A549 (cell line): ENCODE measurements at regions not wholly inside any gene's neighbourhood (a gene's known extent, or its start where the extent isn't known, plus 50 kb on each side); places are given as distances from the start of the nearest gene placed in this dataset.

Experiments used
- CEBPB ChIP-seq, 2 experiments: fragments of >200 bp in 1 of 2; sonication (Bioruptor Twin) in 1 of 2; formaldehyde crosslinking in 1 of 2; IDR thresholded peaks; 2 replicates each; pipeline ENCODE4 v1.6.1; 2012 to 2016
- NPAS2 ChIP-seq: fragments of 250-450 bp; sonication (Bioruptor Pico); IDR thresholded peaks from 2 replicates; pipeline ENCODE4 v1.8.0; 2022; ENCODE audit warnings: mild to moderate bottlenecking, moderate library complexity, borderline replicate concordance
- PHF8 ChIP-seq: fragments of 200-600 bp; sonication (generic); IDR thresholded peaks from 2 replicates; pipeline ENCODE4 v1.6.1; 2016; ENCODE audit warnings: low read depth, mild to moderate bottlenecking, antibody characterized with exemption, moderate library complexity, borderline replicate concordance
- POLR2A ChIP-seq: IDR thresholded peaks from 2 replicates; pipeline ENCODE4 v1.6.1; 2012; ENCODE audit warnings: mild to moderate bottlenecking, low read length
- RAD21 ChIP-seq, 2 experiments: fragments of >200 bp in 1 of 2; sonication (Bioruptor Twin) in 1 of 2; formaldehyde crosslinking in 1 of 2; IDR thresholded peaks in 1 of 2; conservative IDR thresholded peaks in 1 of 2; 2 replicates in 1 of 2; 3 replicates in 1 of 2; pipeline ENCODE4 v1.6.1; 2012 to 2018; ENCODE audit warnings: inconsistent platforms in 1 of 2
- RFX5 ChIP-seq: fragments of 450-650 bp; IDR thresholded peaks from 2 replicates; pipeline ENCODE4 v1.7.1; 2014; ENCODE audit warnings: antibody characterized with exemption, mild to moderate bottlenecking, moderate library complexity
- SREBF2 ChIP-seq: fragments of 450-650 bp; IDR thresholded peaks from 2 replicates; pipeline ENCODE4 v1.6.1; 2014; ENCODE audit warnings: mild to moderate bottlenecking, moderate library complexity
- USF2 ChIP-seq: fragments of 450-650 bp; IDR thresholded peaks from 2 replicates; pipeline ENCODE4 v1.6.1; 2014; ENCODE audit warnings: antibody characterized with exemption
- TF ChIP-seq, protein P1 (sequence below): fragments of >200 bp; sonication (Bioruptor Twin); formaldehyde crosslinking; IDR thresholded peaks from 3 replicates; pipeline ENCODE4 v1.5.1; 2016
- TF ChIP-seq, protein P2 (sequence below): fragments of 150-350 bp; IDR thresholded peaks from 2 replicates; pipeline ENCODE4 v1.6.1; 2014; ENCODE audit warnings: low read depth, mild to moderate bottlenecking, low read length

DNA sequence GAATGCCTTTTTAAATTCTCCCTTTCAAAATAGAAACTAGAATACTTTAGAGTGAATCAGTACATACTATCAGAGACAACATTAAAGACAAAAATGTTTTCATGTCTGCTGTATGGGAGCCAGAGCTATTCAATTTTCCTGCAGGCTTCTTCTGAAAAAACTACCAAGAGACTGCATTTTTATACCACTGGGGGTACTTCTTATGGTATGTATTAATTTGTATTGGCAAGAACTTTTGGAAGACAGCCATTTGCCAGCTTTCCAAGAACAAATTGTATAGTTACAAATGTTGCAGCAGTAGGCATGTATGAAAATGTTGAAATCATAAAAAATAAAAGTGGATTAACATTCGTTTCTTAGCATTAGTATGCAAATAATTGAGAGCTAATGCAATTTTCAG, 1010.0 kb upstream of the CADM2 start:
- TF ChIP-seq SREBF2: no peak
- TF ChIP-seq, protein P1, sequence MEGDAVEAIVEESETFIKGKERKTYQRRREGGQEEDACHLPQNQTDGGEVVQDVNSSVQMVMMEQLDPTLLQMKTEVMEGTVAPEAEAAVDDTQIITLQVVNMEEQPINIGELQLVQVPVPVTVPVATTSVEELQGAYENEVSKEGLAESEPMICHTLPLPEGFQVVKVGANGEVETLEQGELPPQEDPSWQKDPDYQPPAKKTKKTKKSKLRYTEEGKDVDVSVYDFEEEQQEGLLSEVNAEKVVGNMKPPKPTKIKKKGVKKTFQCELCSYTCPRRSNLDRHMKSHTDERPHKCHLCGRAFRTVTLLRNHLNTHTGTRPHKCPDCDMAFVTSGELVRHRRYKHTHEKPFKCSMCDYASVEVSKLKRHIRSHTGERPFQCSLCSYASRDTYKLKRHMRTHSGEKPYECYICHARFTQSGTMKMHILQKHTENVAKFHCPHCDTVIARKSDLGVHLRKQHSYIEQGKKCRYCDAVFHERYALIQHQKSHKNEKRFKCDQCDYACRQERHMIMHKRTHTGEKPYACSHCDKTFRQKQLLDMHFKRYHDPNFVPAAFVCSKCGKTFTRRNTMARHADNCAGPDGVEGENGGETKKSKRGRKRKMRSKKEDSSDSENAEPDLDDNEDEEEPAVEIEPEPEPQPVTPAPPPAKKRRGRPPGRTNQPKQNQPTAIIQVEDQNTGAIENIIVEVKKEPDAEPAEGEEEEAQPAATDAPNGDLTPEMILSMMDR: no peak
- no peak for TF ChIP-seq RAD21 (conservative IDR thresholded peaks at IDR 0.05 in 1 of 2, IDR thresholded peaks at IDR 0.05 in 1 of 2)
- no peak for TF ChIP-seq NPAS2 (CRISPR knock-in tag)
- TF ChIP-seq CEBPB (IDR thresholded peaks at IDR 0.05): no peak
- no peak for TF ChIP-seq USF2
- TF ChIP-seq POLR2A: no peak
- no peak for TF ChIP-seq PHF8
- TF ChIP-seq, protein P2, sequence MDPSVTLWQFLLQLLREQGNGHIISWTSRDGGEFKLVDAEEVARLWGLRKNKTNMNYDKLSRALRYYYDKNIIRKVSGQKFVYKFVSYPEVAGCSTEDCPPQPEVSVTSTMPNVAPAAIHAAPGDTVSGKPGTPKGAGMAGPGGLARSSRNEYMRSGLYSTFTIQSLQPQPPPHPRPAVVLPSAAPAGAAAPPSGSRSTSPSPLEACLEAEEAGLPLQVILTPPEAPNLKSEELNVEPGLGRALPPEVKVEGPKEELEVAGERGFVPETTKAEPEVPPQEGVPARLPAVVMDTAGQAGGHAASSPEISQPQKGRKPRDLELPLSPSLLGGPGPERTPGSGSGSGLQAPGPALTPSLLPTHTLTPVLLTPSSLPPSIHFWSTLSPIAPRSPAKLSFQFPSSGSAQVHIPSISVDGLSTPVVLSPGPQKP: no peak
- no peak for TF ChIP-seq RFX5
